Fibroblast of the aortic adventitia (primary cell): ENCODE measurements at regions not wholly inside any gene's neighbourhood (a gene's known extent, or its start where the extent isn't known, plus 50 kb on each side); places are given as distances from the start of the nearest gene placed in this dataset.

Source experiments
- DNase-seq: peaks from one replicate; pipeline ENCODE4 v3.0.0-alpha.2; 2010; ENCODE audit warnings: low read depth
- H3K4me3 ChIP-seq: 2 replicates; pipeline ENCODE4 v1.5.1; 2011; ENCODE audit warnings: low read depth, mild to moderate bottlenecking, control low read depth, low read length, moderate library complexity
- CTCF ChIP-seq: IDR thresholded peaks from 2 replicates; pipeline ENCODE4 v1.5.1; 2011; ENCODE audit warnings: mild to moderate bottlenecking, low read length, control low read depth, inconsistent platforms; ENCODE audit not compliant: insufficient read depth

- TF ChIP-seq CTCF, result no peak
- H3K4me3 ChIP-seq, result no peak overlapping the region
- peak; percentile 56 for DNase-seq
Observed at GRCh38 chr7:35747611-35748010, 52.7 kb upstream of the HERPUD2 start.

- H3K4me3 ChIP-seq, result no peak overlapping the region
- TF ChIP-seq CTCF, result no peak
- DNase-seq, result peak; percentile 65
Observed at GRCh38 chr7:35748371-35748770, 52.5 kb upstream of the SEPTIN7 start.

GRCh38 chr7:35749556-35749955 is 51.3 kb upstream of the SEPTIN7 start:
- no peak for TF ChIP-seq CTCF
- peak; percentile 86 for DNase-seq
- H3K4me3 ChIP-seq, result no peak overlapping the region
